Mesothelial cell of epicardium (in vitro differentiated cells): ENCODE measurements at regions not wholly inside any gene's neighbourhood (a gene's known extent, or its start where the extent isn't known, plus 50 kb on each side); places are given as distances from the start of the nearest gene placed in this dataset.
A peak's percentile ranks its signal among the peaks of the same experiment; 100 is the strongest.

Source experiments
- DNase-seq, 2 experiments: peaks; one replicate each; pipeline ENCODE4 v3.0.0; 2021; ENCODE audit warnings: low spot score in 2 of 2; ENCODE audit not compliant: unreplicated experiment in 2 of 2
- H3K27ac Mint-ChIP-seq: 2 replicates; pipeline ENCODE4 v1.8.0; 2021; ENCODE audit warnings: mixed read lengths
- H3K27me3 Mint-ChIP-seq: 2 replicates; pipeline ENCODE4 v1.8.0; 2021; ENCODE audit warnings: low read depth, mixed read lengths
- H3K36me3 Mint-ChIP-seq: 2 replicates; pipeline ENCODE4 v1.8.0; 2021; ENCODE audit warnings: mixed read lengths
- H3K4me1 Mint-ChIP-seq: 2 replicates; pipeline ENCODE4 v1.8.0; 2021; ENCODE audit warnings: mixed read lengths
- H3K4me3 Mint-ChIP-seq: 2 replicates; pipeline ENCODE4 v1.8.0; 2021; ENCODE audit warnings: mild to moderate bottlenecking, moderate library complexity, mixed read lengths
- H3K9me3 Mint-ChIP-seq: 2 replicates; pipeline ENCODE4 v1.8.0; 2021; ENCODE audit warnings: mixed read lengths
- TF ChIP-seq, protein P1 (sequence below): fragments of 200-600 bp; sonication (generic); IDR thresholded peaks from one replicate; pipeline ENCODE4 v1.5.0; 2021; ENCODE audit warnings: antibody characterized with exemption; ENCODE audit not compliant: unreplicated experiment

DNA sequence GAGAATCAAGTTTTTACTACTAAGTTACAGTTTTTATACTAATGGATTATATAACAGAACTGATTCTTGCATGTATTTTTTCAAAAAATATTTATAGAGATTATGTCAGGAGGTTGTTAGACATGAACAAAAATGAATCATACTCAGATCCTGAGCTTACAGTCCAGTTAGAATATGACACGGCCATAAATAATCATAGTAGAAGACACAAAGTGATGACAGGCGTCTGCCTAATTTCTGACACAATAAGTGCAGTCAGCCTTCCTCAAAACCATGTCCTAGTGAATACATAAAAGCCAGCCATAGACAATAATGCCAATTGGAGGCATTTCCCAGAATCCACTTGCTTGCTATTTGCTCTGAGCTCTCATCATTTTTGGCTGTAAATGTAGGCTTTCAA is 81.7 kb upstream of the POU1F1 start:
- Mint-ChIP-seq H3K4me3 (no peak overlapping the region), H3K27me3 (no peaks in the 10 kb centered on the region)

DNA sequence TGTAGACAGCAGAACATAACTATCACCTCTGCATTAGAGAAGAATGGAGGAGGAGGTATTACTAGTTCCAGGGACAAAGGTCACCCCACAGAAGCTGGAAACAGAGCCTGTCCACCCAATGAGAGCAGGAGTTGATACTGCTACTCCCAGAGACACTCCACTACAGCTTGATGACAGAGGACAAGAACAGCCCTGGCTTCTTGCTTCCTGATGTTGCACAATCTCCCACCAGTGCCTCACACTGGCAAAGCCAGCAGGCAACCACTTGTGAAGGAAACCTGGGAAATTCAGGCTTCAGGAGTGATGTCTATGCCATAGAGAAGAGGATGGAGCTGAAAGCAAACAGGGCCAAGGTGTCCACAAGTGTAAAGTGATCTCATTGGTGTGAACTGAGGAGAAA is 78.0 kb upstream of the POU1F1 start:
- Mint-ChIP-seq H3K9me3 (no peaks in the 10 kb centered on the region), H3K4me1 (peaks cover 8% of the 10 kb centered on the region), H3K4me3 (no peak overlapping the region), H3K36me3 (no peaks in the 10 kb centered on the region), H3K27me3 (no peaks in the 10 kb centered on the region), H3K27ac (no peak overlapping the region)
- no peak for DNase-seq
- TF ChIP-seq, protein P1, sequence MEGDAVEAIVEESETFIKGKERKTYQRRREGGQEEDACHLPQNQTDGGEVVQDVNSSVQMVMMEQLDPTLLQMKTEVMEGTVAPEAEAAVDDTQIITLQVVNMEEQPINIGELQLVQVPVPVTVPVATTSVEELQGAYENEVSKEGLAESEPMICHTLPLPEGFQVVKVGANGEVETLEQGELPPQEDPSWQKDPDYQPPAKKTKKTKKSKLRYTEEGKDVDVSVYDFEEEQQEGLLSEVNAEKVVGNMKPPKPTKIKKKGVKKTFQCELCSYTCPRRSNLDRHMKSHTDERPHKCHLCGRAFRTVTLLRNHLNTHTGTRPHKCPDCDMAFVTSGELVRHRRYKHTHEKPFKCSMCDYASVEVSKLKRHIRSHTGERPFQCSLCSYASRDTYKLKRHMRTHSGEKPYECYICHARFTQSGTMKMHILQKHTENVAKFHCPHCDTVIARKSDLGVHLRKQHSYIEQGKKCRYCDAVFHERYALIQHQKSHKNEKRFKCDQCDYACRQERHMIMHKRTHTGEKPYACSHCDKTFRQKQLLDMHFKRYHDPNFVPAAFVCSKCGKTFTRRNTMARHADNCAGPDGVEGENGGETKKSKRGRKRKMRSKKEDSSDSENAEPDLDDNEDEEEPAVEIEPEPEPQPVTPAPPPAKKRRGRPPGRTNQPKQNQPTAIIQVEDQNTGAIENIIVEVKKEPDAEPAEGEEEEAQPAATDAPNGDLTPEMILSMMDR = no peak

More for the DNA sequence above, 81.7 kb upstream of the POU1F1 start:
- TF ChIP-seq, protein P1 = no peak
- DNase-seq = no peak
- peaks cover 7% of the 10 kb centered on the region for H3K4me1 Mint-ChIP-seq
- no peaks in the 10 kb centered on the region for H3K36me3 Mint-ChIP-seq
- no peaks in the 10 kb centered on the region for H3K9me3 Mint-ChIP-seq
- no peak overlapping the region for H3K27ac Mint-ChIP-seq

DNA sequence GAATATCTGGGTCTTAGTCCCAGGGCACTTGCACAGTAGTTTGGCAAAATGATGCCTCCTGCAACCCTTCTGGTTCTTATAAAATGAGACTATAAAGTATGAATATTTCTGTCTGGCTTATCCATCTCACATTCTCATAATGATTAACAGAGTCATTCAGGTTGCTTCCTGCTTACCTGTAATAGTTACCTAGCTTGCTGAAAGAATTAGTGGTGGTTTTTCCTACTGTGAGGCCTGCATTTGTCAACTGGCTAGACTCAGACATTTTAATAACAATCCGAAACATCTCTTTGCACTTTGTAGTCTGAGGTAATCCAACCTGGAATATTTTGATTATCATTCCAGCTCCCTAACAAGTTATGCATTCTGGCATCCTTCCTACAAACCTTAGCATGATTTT is 75.6 kb upstream of the POU1F1 start:
- Mint-ChIP-seq H3K4me1 (peaks cover 5% of the 10 kb centered on the region), H3K27me3 (no peaks in the 10 kb centered on the region), H3K4me3 (no peak overlapping the region), H3K27ac (no peak overlapping the region), H3K9me3 (no peaks in the 10 kb centered on the region), H3K36me3 (no peaks in the 10 kb centered on the region)
- TF ChIP-seq, protein P1 = no peak
- no peak for DNase-seq

DNA sequence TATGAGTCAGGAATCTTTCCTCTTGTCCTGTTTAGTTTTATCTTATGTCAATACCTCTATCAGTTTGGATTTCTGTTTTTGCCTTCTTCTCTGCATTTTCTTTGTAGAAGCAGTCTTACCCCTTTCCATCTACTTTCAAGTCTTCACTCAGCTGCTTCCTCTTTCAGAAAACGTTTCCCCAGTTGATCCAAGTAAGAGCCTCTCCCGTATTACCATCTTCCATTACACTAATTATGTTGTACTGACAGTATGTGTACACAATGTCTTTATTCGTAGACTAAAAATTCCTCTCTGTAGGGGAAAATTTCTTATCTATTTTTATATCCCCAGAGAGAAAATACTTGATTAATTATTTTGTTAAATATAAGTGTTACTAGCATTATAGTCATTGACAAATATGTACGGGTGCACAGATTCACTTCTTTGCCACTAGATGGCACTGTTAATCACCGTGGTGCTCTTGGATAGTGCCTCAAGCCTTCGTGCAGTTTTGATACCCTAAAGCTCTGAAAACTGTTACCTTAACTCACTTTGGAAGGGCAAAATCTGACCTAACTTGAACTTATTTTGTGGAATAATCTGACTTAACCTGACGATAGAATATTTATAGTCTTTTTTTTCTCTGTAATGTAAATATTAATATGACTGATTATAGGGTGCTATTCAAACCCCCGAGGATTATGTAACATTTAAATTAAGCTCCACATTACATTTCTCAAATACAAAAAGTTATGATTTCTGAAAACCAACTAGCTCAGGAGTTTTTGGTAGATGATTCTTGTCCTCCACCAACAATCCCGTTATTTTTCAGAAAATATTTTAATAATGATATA is 74.2 kb upstream of the POU1F1 start:
- no peaks in the 10 kb centered on the region for H3K27me3 Mint-ChIP-seq
- no peaks in the 10 kb centered on the region for H3K36me3 Mint-ChIP-seq
- H3K4me1 Mint-ChIP-seq = peaks cover 5% of the 10 kb centered on the region
- no peak overlapping the region for H3K27ac Mint-ChIP-seq
- TF ChIP-seq, protein P1 = peak; percentile 73
- DNase-seq = no peak
- no peaks in the 10 kb centered on the region for H3K9me3 Mint-ChIP-seq
- no peak overlapping the region for H3K4me3 Mint-ChIP-seq

DNA sequence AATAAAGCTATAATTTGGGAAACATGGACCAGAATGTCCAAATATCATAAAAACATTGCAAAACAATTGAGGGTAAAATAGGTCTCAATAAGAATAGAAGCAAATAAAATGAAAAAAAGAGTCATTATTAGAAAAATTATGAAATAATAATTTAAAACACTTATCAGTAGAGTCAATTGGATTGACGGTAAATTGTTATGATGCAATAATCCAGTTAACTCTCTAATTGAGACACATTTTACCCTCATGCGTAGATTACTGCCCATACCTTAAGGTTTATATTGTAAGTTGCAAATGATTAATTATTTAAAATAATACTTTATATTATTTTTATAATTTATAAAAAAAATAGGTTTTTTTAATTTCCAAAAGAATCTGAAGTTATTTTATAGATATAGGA is 73.4 kb upstream of the POU1F1 start:
- no peaks in the 10 kb centered on the region for H3K36me3 Mint-ChIP-seq
- H3K4me1 Mint-ChIP-seq = peaks cover 5% of the 10 kb centered on the region
- no peak overlapping the region for H3K4me3 Mint-ChIP-seq
- no peak for DNase-seq
- H3K27ac Mint-ChIP-seq = no peak overlapping the region
- TF ChIP-seq, protein P1 = no peak
- H3K9me3 Mint-ChIP-seq = peaks cover 4% of the 10 kb centered on the region
- H3K27me3 Mint-ChIP-seq = no peaks in the 10 kb centered on the region
